ENCODE measurements at regions not wholly inside any gene's neighbourhood (a gene's known extent, or its start where the extent isn't known, plus 50 kb on each side); places are given as distances from the start of the nearest gene placed in this dataset.

DNA sequence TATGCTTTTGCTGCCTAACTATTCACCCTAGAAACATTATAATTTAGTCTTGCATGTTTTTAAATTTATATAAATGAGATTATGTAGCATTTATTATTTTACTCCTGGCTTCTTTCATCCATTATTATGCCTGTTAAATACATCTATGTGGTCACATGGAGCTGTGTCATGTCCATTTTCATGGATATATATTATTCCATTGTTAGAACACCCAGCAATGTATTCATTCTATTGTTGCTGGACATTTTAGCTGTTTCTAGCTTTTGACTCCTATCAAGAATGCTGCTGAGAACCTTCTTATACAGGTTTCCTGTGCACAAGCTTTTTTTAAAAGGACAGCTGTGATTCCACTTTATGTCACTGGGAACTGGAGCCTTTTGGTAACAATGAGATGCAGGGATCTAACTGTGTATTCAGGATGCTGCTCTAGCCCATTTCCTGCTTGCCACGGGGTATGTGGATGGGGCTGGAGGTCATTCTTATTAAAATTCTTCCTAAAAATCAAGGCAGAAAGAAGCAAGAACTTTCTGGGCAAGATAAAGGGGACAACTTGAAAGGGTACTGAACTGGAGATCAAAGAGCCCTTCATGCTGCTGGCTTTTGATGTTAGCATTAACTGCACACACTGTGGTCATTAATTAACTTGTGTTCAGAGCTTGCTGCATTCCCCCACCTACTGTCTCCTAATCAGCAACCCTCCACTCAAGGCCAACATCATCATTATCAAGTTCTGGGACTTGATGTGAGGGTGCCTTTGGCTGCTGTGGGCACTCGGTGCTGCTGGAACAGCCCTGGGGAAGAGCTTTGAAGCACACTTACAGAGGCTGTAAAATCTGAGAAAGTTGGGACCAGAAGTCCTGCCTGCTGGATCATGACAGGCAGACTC, 96.6 kb upstream of the AKIRIN2 start:
- no peak for DNase-seq

GRCh38 chr6:87794922-87795885, 93.2 kb upstream of the AKIRIN2 start:
- DNase-seq: no peak

- no peak for DNase-seq
Observed at GRCh38 chr6:87793315-87793714, 91.3 kb upstream of the AKIRIN2 start.

DNA sequence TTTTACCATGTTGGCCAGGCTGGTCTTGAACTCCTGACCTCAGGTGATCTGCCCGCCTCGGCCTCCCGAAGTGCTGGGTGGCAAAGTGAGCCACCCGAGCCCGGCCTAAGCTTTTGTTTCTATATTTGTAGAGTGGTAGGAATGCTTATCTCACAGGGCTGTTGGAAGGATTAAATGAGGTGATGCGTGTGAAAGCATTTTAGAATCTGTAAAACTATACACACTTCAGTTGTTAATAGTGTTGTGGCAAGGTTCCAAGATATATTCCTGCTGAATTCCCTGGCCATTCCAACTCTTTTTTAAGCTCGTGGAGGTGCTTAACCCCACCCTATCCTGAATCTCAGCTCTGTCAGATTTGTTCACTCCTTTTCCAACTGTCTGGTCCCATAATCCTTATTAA, 89.9 kb upstream of the AKIRIN2 start:
- no peak for DNase-seq

- no peak for DNase-seq
Observed at GRCh38 chr6:87791485-87791884, 89.5 kb upstream of the AKIRIN2 start.

DNA sequence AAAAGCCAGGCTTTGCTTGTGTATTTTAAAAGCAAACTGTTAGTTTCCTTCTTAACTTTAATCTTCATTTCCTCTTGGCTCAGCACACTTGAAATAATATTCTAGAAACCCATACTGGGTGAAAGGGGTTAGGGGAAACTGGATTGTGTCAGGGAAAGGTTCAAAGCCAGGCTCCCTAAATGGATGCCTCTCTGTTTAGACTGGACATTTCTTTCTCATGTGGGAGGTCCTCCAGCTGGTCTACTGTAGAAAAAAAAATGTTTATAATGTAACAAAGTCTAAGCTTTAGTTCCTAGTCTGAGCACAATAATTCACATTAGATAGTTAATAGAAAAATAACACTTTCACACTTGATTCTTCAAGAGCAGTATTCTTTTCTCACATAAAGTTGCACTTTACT, 89.0 kb upstream of the AKIRIN2 start:
- no peak for DNase-seq

- no peak for DNase-seq
Observed at GRCh38 chr6:87789900-87790290, 87.9 kb upstream of the AKIRIN2 start.

GRCh38 chr6:87789198-87789899, 87.3 kb upstream of the AKIRIN2 start:
- no peak for DNase-seq

GRCh38 chr6:87788141-87788540, 86.1 kb upstream of the AKIRIN2 start:
- no peak for DNase-seq

DNA sequence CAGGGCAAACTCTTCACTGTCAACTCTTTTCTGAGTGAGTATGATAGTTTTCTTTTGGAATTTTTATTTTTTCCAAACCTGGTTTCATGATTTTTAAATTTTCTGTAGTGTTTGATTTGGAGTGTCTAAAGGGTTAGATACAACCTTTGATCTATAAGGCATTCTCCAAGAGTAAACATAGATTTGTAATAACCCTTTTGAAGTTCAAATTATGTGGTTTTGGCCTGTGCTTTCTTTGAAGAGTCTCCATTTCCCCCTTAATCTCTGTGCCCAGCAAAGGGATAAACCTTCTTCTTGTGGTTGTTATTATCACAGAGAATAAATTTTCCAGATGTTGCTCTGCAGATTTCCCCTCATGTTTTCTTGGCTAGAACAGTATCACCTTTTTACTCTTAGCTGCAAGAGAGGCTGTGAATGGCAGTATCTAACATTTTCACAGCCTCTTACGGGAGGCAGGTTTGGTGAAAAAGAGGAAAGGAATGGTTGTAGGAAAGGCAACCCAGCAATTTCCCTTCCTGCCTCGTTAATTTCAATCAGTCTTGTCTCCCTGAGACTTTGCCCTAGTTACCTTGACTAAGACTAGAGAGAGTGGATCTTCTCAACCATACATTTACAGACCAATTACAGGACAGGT, 83.3 kb upstream of the AKIRIN2 start:
- no peak for DNase-seq

GRCh38 chr6:87784690-87785089, 82.7 kb upstream of the AKIRIN2 start:
- DNase-seq: no peak

DNA sequence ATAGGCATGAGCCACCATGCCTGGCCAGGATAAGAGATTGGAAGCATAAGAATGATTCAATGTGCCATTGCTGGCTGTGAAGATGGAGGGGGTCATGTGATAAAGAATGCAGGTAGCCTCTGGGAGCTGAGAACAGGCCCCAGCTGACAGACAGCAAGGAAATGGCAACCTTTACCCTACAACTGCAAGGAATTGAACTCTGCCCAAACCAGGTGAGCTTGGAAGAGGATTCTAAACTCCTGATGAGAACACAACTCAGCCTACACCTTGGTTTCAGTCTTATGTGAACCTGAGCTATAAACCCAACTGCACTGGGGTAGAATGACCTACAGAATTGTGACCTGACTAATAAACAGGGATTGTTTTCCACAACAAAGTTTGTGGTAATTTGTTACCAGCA, 82.0 kb upstream of the AKIRIN2 start:
- DNase-seq: no peak

GRCh38 chr6:87779542-87779941, 77.5 kb upstream of the AKIRIN2 start:
- no peak for DNase-seq

DNA sequence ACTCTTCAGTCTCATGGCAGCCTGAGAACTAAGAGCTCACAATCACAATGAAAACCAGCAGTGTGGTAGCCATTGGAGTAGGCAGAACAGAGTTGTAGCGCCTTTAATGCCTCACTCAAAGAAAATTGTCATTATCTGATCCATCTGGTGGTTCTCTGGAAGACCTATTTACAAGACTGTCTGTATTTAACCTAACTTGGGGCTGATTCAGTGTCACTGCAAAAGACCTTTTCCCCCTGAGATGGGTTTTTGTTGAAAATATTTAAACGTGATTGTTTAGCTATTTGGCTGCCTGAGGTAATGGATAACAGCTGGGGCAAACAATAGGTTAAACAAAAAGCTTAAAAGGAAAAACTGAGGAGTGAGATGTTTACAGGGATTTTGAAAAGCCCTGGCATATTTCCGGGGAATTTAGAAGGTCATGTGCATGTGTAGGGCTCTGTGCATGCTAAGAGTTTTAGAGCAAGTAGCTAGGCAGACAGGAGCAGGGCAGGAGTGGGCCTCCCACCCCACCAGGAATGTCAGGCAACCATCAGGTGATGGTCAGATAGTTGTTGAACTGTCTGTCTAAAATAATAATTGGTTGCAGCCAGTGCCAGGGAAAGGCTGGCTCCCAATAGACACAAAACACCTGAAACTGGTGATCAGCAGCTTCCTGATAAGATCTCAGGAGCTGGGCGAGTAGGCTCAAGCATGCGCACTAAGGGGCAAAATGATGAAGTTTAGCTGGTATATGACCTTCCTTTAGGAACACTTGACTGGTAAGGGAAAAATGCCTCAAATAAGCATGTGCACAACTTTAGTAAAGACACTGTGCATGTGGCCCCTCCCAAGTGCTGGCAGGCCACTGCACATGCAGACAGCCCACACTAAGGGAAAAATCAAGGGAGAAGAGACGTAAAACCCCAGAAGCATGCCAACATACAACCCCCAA, 70.8 kb upstream of the AKIRIN2 start:
- no peak for DNase-seq

DNA sequence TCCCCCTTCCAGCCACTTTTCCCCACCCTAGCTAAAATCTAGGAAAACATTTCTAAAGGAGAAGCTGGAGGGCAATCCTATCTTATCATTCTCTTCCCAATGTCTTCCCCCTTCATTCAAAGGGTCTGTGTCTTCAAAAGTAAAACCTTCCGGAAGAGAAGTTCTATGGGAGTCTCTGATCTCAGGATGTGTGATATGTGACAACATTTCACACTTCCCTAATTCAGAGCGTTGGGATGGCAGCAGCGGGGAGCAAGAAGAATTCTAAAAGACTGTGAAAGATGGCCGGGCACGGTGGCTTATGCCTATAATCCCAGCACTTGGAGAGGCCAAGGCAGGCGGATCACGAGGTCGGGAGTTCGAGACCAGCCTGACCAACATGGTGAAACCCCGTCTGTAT, 65.4 kb upstream of the AKIRIN2 start:
- no peak for DNase-seq

DNA sequence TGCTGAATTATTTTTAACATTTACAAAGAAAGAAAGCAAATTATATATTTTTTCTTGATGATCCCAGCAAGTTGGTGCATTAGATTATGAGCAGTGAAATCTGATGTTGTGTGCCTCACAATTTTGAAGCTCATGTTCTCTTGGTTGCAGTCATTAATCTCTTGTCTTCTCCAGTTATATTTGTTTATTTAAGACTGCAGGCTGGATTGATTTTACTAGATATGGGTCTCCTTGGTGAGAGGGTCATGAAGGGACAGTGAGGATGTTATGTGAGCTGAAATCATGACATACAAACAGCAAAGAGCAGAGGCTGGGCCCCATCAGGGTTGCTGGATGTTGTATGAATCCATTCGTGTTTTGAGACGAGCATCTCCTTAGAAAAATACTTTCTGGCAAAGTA, 64.2 kb upstream of the AKIRIN2 start:
- DNase-seq: no peak

GRCh38 chr6:87763901-87764300, 61.9 kb upstream of the AKIRIN2 start:
- DNase-seq: no peak

DNA sequence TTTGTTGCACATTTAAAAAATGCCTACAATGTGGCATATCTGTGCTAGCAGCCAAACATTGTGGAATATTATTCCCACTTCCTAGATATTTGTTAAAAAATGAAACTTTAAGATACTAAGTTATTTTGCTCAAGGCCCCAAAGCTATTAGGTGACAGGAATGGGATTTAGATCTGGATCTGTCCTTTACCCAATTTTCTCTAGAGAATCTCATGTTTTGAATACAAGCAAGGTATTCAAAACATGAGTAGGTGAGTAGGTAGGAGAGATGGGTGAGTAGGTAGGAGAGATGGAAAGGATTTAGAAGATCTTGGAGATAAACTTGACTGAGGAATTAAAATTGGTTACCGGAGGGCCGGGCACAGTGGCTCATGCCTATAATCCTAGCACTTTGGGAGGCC, 61.2 kb upstream of the AKIRIN2 start:
- no peak for DNase-seq

- no peak for DNase-seq
Observed at GRCh38 chr6:87762116-87762515, 60.1 kb upstream of the AKIRIN2 start.

GRCh38 chr6:87757792-87758191, 55.8 kb upstream of the AKIRIN2 start:
- no peak for DNase-seq

GRCh38 chr6:87756858-87757257, 54.8 kb upstream of the AKIRIN2 start:
- peak; percentile 92 for DNase-seq
